Thymus (tissue), 11 donors: ENCODE measurements at regions not wholly inside any gene's neighbourhood (a gene's known extent, or its start where the extent isn't known, plus 50 kb on each side); places are given as distances from the start of the nearest gene placed in this dataset.

ENCODE experiments used
- DNase-seq, 9 donors: peaks; one replicate each; pipeline ENCODE4 v3.0.0-alpha.2; 2013; ENCODE audit warnings: low spot score in 9 of 9, low read depth in 6 of 9, missing footprints in 1 of 9
- H3K27ac ChIP-seq, 2 donors: one replicate each; pipeline ENCODE4 v1.5.1; 2013; ENCODE audit warnings: control low read depth in 1 of 2, low read depth in 1 of 2, low read length in 1 of 2, mild to moderate bottlenecking in 1 of 2, moderate library complexity in 1 of 2
- H3K27me3 ChIP-seq, 2 donors: one replicate each; pipeline ENCODE4 v1.5.1; 2013; ENCODE audit warnings: low read length in 1 of 2; ENCODE audit not compliant: control insufficient read depth in 2 of 2, insufficient read depth in 1 of 2
- H3K36me3 ChIP-seq, 2 donors: one replicate each; pipeline ENCODE4 v1.5.1; 2013; ENCODE audit warnings: low read length in 1 of 2, mild to moderate bottlenecking in 1 of 2, moderate library complexity in 1 of 2; ENCODE audit not compliant: control insufficient read depth in 2 of 2, insufficient read depth in 2 of 2
- H3K4me1 ChIP-seq, 2 donors: one replicate each; pipeline ENCODE4 v1.5.1; 2013; ENCODE audit warnings: low read length in 2 of 2; ENCODE audit not compliant: control insufficient read depth in 2 of 2, insufficient read depth in 2 of 2
- H3K4me3 ChIP-seq, 2 donors: one replicate each; pipeline ENCODE4 v1.5.1; 2013; ENCODE audit warnings: low read length in 2 of 2, control low read depth in 1 of 2, mild to moderate bottlenecking in 1 of 2
- H3K9me3 ChIP-seq, 2 donors: one replicate each; pipeline ENCODE4 v1.5.1; 2013; ENCODE audit warnings: low read length in 1 of 2, mild to moderate bottlenecking in 1 of 2; ENCODE audit not compliant: control insufficient read depth in 2 of 2, insufficient read depth in 1 of 2
- WGBS: extraction: QIAGEN DNeasy Blood & Tissue Kit; methylation state at CpG from one replicate; pipeline ENCODE4 v1.1.7; 2013; 5-methylcytosine and 5-hydroxymethylcytosine counted together
- donor health status: healthy.

GRCh38 chr2:70381235-70381634 is 79.4 kb upstream of the FAM136A start:
- DNase-seq: no peak
- H3K36me3 ChIP-seq: no peaks in the 10 kb centered on the region
- no peaks in the 10 kb centered on the region for H3K4me1 ChIP-seq
- 94% methylated on average over 1 of the region's 1 CpG for WGBS
- H3K27me3 ChIP-seq: no peaks in the 10 kb centered on the region
- H3K27ac ChIP-seq: no peak overlapping the region
- H3K9me3 ChIP-seq: no peaks in the 10 kb centered on the region
- no peak overlapping the region for H3K4me3 ChIP-seq

DNA sequence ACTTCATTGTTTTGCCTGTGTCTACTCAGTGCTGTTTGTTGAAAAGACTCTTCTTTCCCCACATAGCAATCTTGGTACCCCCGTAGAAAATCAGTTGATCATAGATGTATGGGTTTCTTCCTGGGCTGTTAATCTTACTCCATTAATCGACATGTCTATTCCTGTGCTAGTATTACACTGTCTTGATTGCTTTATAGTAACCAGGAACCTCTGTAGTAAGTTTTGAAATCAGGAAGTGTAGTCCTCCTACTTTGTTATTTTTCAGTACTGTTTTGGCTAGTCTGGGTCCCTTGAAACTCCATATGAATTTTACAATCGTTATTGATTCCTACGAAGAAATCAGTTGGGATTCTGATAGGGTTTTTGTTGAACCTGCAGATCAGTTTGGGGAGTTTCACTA is 78.8 kb upstream of the FAM136A start:
- DNase-seq: no peak
- no peaks in the 10 kb centered on the region for H3K9me3 ChIP-seq
- H3K27me3 ChIP-seq: no peaks in the 10 kb centered on the region
- no peak overlapping the region for H3K4me3 ChIP-seq
- WGBS: 83% methylated on average over 4 of the region's 4 CpGs
- no peaks in the 10 kb centered on the region for H3K4me1 ChIP-seq
- H3K36me3 ChIP-seq: no peaks in the 10 kb centered on the region
- no peak overlapping the region for H3K27ac ChIP-seq

DNA sequence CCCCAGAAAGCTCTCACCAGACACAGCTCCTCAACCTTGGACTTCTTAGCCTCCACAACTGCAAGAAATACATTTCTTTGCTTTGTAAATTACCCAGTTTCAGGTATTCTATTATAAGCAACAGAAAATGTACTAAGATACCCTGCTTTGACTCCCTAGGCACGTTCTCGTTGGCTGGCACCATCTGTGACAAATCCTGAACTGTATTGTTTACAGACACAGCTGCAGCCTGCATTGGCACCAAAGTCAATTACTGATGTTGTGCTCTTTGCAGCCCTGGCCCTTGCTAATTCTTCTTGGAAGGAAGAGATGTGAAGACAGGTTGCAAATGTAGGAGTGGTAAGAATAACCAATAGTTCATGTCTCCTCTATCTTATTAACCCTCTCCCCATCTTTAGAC is 72.7 kb upstream of the FAM136A start:
- no peak overlapping the region for H3K4me3 ChIP-seq
- no peaks in the 10 kb centered on the region for H3K4me1 ChIP-seq
- H3K9me3 ChIP-seq: no peaks in the 10 kb centered on the region
- no peak for DNase-seq
- no peak overlapping the region for H3K27ac ChIP-seq
- WGBS: 90% methylated on average over 2 of the region's 2 CpGs
- no peaks in the 10 kb centered on the region for H3K27me3 ChIP-seq
- no peaks in the 10 kb centered on the region for H3K36me3 ChIP-seq

GRCh38 chr2:70371753-70372152 is 69.9 kb upstream of the FAM136A start:
- no peaks in the 10 kb centered on the region for H3K4me1 ChIP-seq
- no peak for DNase-seq
- H3K9me3 ChIP-seq: no peaks in the 10 kb centered on the region
- no peak overlapping the region for H3K4me3 ChIP-seq
- no peak overlapping the region for H3K27ac ChIP-seq
- WGBS: 80% methylated on average over 3 of the region's 3 CpGs
- H3K27me3 ChIP-seq: no peaks in the 10 kb centered on the region
- no peaks in the 10 kb centered on the region for H3K36me3 ChIP-seq

DNA sequence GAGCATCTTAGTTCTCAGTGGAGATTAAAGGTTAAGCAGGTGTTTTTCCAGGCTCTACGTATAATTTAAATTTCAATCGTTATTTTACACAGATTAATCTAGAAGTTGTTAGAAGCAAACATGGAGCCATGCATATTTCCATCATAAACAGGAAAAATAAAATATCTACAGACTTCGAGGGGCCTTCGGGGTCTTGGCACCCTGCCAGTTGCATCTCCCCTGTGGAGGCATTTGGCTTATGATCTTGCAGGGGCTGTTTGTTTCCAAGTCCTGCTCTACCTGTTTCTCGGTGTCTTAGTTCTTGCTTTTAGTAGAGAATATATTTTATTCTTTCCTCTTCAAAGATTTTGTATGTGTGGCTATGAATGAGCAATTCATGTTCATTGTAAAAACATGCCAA is 67.2 kb upstream of the FAM136A start:
- no peak for DNase-seq
- H3K36me3 ChIP-seq: no peaks in the 10 kb centered on the region

GRCh38 chr2:70368545-70368944 is 66.7 kb upstream of the FAM136A start:
- Histone ChIP-seq H3K36me3 (no peaks in the 10 kb centered on the region), H3K27ac (no peak overlapping the region), H3K9me3 (no peaks in the 10 kb centered on the region), H3K4me3 (no peak overlapping the region), H3K27me3 (no peaks in the 10 kb centered on the region), H3K4me1 (no peaks in the 10 kb centered on the region)
- no peak for DNase-seq
- 94% methylated on average over 4 of the region's 4 CpGs for WGBS

More for the DNA sequence above, 67.2 kb upstream of the FAM136A start:
- Histone ChIP-seq H3K4me1 (no peaks in the 10 kb centered on the region), H3K9me3 (no peaks in the 10 kb centered on the region), H3K27me3 (no peaks in the 10 kb centered on the region), H3K27ac (no peak overlapping the region), H3K4me3 (no peak overlapping the region)
- WGBS: 65% methylated on average over 5 of the region's 5 CpGs

DNA sequence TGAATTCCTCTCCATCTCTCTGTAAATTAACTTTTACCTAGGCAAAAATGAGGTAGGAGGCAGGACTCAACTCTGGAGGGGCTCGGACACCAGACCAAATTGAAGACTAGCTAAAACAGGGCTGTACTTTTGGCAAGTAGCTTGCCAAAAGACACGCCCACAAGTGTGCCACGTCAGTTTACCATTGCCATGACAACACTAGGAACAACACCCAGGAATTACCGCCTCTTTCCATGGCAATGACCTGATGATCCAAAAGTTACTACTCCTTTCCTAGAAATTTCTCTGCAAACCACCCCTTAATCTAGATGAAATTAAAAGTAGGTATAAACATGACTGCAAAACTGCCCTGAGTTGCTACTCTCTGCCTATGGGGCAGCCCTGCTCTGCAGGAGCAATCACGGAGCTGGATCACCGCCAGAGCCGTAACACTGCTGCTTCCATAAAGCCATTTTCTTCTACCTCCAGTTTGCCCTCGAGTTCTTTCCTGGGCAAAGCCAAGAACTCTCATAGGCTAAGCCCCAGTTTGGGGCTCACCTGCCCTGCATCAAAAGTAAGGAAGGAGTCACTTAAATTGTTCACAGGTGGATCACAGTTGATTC is 66.0 kb upstream of the FAM136A start:
- H3K27me3 ChIP-seq: no peaks in the 10 kb centered on the region
- H3K4me1 ChIP-seq: no peaks in the 10 kb centered on the region
- H3K9me3 ChIP-seq: no peaks in the 10 kb centered on the region
- H3K36me3 ChIP-seq: no peaks in the 10 kb centered on the region
- no peak overlapping the region for H3K27ac ChIP-seq
- DNase-seq: no peak
- 92% methylated on average over 8 of the region's 8 CpGs for WGBS
- H3K4me3 ChIP-seq: no peak overlapping the region

DNA sequence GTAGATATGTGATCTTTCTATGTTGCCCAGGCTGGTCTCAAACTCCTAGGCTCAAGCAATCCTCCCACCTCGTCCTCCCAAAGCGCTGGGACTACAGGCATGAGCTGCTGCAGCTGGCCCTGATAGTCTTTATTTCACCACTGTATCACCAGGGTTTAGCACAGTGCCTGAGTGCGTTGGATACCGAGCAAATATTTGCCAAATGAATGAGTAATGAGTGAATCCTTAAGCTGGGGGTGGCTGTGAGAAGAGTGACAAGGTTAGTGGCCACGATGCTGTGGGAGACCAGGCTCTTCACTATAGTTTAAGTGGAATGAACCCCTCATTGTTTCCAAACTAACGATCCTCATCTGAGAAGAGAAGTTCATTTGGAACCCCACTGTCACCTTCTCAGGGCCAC is 60.8 kb upstream of the FAM136A start:
- H3K4me3 ChIP-seq: no peak overlapping the region
- H3K9me3 ChIP-seq: no peaks in the 10 kb centered on the region
- WGBS: 95% methylated on average over 6 of the region's 6 CpGs
- H3K36me3 ChIP-seq: no peaks in the 10 kb centered on the region
- H3K27me3 ChIP-seq: no peaks in the 10 kb centered on the region
- H3K4me1 ChIP-seq: no peaks in the 10 kb centered on the region
- no peak for DNase-seq
- no peak overlapping the region for H3K27ac ChIP-seq

DNA sequence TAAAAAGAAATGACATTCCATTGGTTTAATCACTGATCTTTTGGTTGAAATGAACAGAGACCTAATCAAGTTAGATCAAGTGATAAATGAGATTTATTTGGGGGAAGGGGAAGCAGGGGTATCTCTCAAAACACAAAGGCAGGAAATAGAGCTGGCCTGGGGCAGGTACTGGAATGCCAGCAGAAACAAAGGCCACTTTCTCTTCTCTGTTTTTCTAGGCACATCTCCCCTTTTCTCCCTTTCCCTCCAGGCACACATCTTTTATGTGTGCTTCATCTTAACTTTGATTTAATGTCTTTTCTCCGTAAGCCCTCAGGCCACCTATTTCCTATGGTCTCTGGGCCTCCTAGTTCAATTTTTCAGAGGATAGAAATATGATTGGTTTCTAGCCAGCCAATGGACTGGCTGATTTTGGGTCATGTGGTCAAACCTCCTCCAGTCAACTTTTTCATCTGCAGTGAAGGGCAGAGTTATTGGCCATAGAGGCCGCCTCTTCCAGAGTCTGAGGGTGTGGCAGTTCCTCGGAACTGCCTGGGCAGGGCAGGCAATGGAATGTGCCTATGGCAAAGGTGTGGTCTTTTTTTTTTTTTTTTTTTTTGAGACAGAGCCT is 58.9 kb upstream of the FAM136A start:
- WGBS: 98% methylated on average over 3 of the region's 3 CpGs
- no peak overlapping the region for H3K27ac ChIP-seq
- no peaks in the 10 kb centered on the region for H3K4me1 ChIP-seq
- H3K27me3 ChIP-seq: no peaks in the 10 kb centered on the region
- no peaks in the 10 kb centered on the region for H3K36me3 ChIP-seq
- no peak for DNase-seq
- H3K9me3 ChIP-seq: no peaks in the 10 kb centered on the region
- H3K4me3 ChIP-seq: no peak overlapping the region
